ENCODE measurements at regions not wholly inside any gene's neighbourhood (a gene's known extent, or its start where the extent isn't known, plus 50 kb on each side); places are given as distances from the start of the nearest gene placed in this dataset.

GRCh38 chr14:103213331-103213730 is 90.1 kb downstream of the TNFAIP2 start:
- TF ChIP-seq, protein P1, sequence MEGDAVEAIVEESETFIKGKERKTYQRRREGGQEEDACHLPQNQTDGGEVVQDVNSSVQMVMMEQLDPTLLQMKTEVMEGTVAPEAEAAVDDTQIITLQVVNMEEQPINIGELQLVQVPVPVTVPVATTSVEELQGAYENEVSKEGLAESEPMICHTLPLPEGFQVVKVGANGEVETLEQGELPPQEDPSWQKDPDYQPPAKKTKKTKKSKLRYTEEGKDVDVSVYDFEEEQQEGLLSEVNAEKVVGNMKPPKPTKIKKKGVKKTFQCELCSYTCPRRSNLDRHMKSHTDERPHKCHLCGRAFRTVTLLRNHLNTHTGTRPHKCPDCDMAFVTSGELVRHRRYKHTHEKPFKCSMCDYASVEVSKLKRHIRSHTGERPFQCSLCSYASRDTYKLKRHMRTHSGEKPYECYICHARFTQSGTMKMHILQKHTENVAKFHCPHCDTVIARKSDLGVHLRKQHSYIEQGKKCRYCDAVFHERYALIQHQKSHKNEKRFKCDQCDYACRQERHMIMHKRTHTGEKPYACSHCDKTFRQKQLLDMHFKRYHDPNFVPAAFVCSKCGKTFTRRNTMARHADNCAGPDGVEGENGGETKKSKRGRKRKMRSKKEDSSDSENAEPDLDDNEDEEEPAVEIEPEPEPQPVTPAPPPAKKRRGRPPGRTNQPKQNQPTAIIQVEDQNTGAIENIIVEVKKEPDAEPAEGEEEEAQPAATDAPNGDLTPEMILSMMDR (IDR thresholded peaks at IDR 0.05) = no peak
- TF ChIP-seq POLR2A (IDR thresholded peaks at IDR 0.05) (no peak), POLR2AphosphoS5 (IDR thresholded peaks at IDR 0.05) (no peak)
